Astrocyte (in vitro differentiated cells and primary cell): ENCODE measurements at regions not wholly inside any gene's neighbourhood (a gene's known extent, or its start where the extent isn't known, plus 50 kb on each side); places are given as distances from the start of the nearest gene placed in this dataset.

ENCODE experiments used
- DNase-seq: peaks from one replicate; pipeline ENCODE4 v3.0.0-alpha.2; 2010; ENCODE audit warnings: low read depth
- FAIRE-seq: peaks from 2 replicates; lab custom pipeline; 2011; peaks lifted over from hg19 to GRCh38; lab: Jason Lieb, UNC
- H2AFZ ChIP-seq: 2 replicates; pipeline ENCODE4 v1.6.0; 2012; ENCODE audit warnings: low read depth, low read length, inconsistent platforms
- H3K27ac ChIP-seq: 2 replicates; pipeline ENCODE4 v1.5.1; 2011; ENCODE audit warnings: low read depth, low read length, inconsistent platforms
- H3K27me3 ChIP-seq: 2 replicates; pipeline ENCODE4 v1.6.0; 2011; ENCODE audit warnings: low read length, inconsistent platforms; ENCODE audit not compliant: insufficient read depth
- H3K36me3 ChIP-seq: 2 replicates; pipeline ENCODE4 v1.5.1; 2011; ENCODE audit warnings: low read length, inconsistent platforms; ENCODE audit not compliant: insufficient read depth
- H3K4me1 ChIP-seq: 2 replicates; pipeline ENCODE4 v1.5.1; 2011; ENCODE audit warnings: low read length, inconsistent platforms; ENCODE audit not compliant: insufficient read depth
- H3K4me2 ChIP-seq: 2 replicates; pipeline ENCODE4 v1.6.0; 2012; ENCODE audit warnings: low read length, inconsistent platforms
- H3K4me3 ChIP-seq: 2 replicates; pipeline ENCODE4 v1.5.1; 2011; ENCODE audit warnings: low read depth, mild to moderate bottlenecking, low read length, inconsistent platforms; ENCODE audit not compliant: insufficient read depth
- H3K79me2 ChIP-seq: 2 replicates; pipeline ENCODE4 v1.6.0; 2012; ENCODE audit warnings: mild to moderate bottlenecking, low read length, inconsistent platforms; ENCODE audit not compliant: insufficient read depth
- H3K9ac ChIP-seq: 2 replicates; pipeline ENCODE4 v1.6.0; 2012; ENCODE audit warnings: mild to moderate bottlenecking, low read length, inconsistent platforms
- H3K9me3 ChIP-seq: 2 replicates; pipeline ENCODE4 v1.5.1; 2012; ENCODE audit warnings: low read depth, mild to moderate bottlenecking, low read length, inconsistent platforms; ENCODE audit not compliant: insufficient read depth
- H4K20me1 ChIP-seq: 2 replicates; pipeline ENCODE4 v1.6.0; 2012; ENCODE audit warnings: low read length, inconsistent platforms; ENCODE audit not compliant: insufficient read depth
- H3K27ac Mint-ChIP-seq: one replicate; pipeline ENCODE4 v1.8.0; 2021; ENCODE audit warnings: mild to moderate bottlenecking, mixed read lengths; ENCODE audit not compliant: unreplicated experiment
- H3K27me3 Mint-ChIP-seq: one replicate; pipeline ENCODE4 v1.8.0; 2021; ENCODE audit warnings: low read depth, mixed read lengths; ENCODE audit not compliant: unreplicated experiment
- H3K36me3 Mint-ChIP-seq: one replicate; pipeline ENCODE4 v1.8.0; 2021; ENCODE audit warnings: low read depth, mixed read lengths; ENCODE audit not compliant: unreplicated experiment
- H3K4me1 Mint-ChIP-seq: one replicate; pipeline ENCODE4 v1.8.0; 2021; ENCODE audit warnings: low read depth, mixed read lengths; ENCODE audit not compliant: unreplicated experiment
- H3K4me3 Mint-ChIP-seq: one replicate; pipeline ENCODE4 v1.8.0; 2021; ENCODE audit warnings: mild to moderate bottlenecking, moderate library complexity, mixed read lengths; ENCODE audit not compliant: unreplicated experiment
- H3K9me3 Mint-ChIP-seq: one replicate; pipeline ENCODE4 v1.8.0; 2021; ENCODE audit warnings: mild to moderate bottlenecking, mixed read lengths; ENCODE audit not compliant: unreplicated experiment
- EZH2 ChIP-seq: IDR thresholded peaks from 2 replicates; pipeline ENCODE4 v1.6.1; 2012; ENCODE audit warnings: mild to moderate bottlenecking, low read length, inconsistent platforms; ENCODE audit not compliant: insufficient read depth
- TF ChIP-seq, protein P1 (sequence below): IDR thresholded peaks from 2 replicates; pipeline ENCODE4 v1.5.1; 2011; ENCODE audit warnings: low read depth, mild to moderate bottlenecking, inconsistent platforms, low read length, moderate library complexity; ENCODE audit not compliant: insufficient read depth

DNA sequence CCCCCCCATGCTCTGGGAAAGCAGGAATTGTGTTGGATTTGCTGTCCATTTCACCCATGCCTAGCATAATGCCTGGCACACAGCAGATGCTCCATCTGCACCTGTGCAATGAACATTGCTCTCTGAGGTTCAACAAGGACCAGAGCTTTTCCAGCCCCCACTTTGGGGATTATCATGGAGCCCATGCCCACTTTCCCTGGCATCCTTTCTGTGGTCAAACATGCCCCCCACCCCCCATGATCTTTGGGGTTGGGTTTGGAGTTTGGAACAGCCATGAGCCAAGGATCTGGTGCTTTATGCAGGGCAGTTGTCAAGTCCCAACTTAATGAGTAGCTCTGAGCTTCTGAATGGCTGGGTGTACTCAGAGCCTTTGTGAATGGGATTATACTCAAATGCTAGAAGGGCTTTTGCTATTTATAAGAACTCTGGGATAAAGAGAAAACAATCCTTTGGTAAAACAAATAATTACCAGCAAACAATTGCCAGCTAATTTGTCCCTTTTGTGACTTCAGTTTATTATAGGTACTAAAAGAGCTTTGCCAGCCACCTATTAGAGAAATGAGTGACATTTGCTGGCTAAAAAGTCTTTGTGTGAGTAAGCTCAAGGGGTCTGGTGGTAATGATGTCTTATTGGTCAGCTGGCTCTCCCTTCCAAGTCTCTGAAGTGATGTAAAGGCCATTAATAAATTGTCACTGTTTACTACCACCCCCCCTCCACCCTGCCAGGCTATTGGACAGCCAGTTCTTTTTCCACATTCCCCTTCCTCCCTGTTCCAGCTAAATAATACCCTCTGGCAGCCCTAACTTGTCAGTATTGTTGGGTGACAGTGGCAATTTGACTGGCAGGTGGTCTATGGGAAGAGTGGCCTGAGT is 182.3 kb downstream of the MACROH2A1 start:
- H3K27ac ChIP-seq = no peak overlapping the region
- H3K4me3 Mint-ChIP-seq = no peak overlapping the region
- no peak for TF ChIP-seq EZH2
- TF ChIP-seq, protein P1, sequence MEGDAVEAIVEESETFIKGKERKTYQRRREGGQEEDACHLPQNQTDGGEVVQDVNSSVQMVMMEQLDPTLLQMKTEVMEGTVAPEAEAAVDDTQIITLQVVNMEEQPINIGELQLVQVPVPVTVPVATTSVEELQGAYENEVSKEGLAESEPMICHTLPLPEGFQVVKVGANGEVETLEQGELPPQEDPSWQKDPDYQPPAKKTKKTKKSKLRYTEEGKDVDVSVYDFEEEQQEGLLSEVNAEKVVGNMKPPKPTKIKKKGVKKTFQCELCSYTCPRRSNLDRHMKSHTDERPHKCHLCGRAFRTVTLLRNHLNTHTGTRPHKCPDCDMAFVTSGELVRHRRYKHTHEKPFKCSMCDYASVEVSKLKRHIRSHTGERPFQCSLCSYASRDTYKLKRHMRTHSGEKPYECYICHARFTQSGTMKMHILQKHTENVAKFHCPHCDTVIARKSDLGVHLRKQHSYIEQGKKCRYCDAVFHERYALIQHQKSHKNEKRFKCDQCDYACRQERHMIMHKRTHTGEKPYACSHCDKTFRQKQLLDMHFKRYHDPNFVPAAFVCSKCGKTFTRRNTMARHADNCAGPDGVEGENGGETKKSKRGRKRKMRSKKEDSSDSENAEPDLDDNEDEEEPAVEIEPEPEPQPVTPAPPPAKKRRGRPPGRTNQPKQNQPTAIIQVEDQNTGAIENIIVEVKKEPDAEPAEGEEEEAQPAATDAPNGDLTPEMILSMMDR = no peak
- H3K27me3 ChIP-seq = peaks cover 4% of the 10 kb centered on the region
- no peaks in the 10 kb centered on the region for H3K9me3 ChIP-seq
- no peaks in the 10 kb centered on the region for H3K36me3 ChIP-seq
- H3K4me1 ChIP-seq = no peaks in the 10 kb centered on the region
- peaks cover 7% of the 10 kb centered on the region for H3K9me3 Mint-ChIP-seq
- no peak for DNase-seq
- H3K4me2 ChIP-seq = no peak overlapping the region
- H3K27ac Mint-ChIP-seq = no peak overlapping the region
- peaks cover 7% of the 10 kb centered on the region for H3K36me3 Mint-ChIP-seq
- no peak overlapping the region for H3K9ac ChIP-seq
- H3K4me1 Mint-ChIP-seq = no peaks in the 10 kb centered on the region
- H4K20me1 ChIP-seq = no peaks in the 10 kb centered on the region
- H3K27me3 Mint-ChIP-seq = peaks cover 43% of the 10 kb centered on the region
- FAIRE-seq = no peak
- H3K79me2 ChIP-seq = no peaks in the 10 kb centered on the region
- no peak overlapping the region for H3K4me3 ChIP-seq
- no peak overlapping the region for H2AFZ ChIP-seq

DNA sequence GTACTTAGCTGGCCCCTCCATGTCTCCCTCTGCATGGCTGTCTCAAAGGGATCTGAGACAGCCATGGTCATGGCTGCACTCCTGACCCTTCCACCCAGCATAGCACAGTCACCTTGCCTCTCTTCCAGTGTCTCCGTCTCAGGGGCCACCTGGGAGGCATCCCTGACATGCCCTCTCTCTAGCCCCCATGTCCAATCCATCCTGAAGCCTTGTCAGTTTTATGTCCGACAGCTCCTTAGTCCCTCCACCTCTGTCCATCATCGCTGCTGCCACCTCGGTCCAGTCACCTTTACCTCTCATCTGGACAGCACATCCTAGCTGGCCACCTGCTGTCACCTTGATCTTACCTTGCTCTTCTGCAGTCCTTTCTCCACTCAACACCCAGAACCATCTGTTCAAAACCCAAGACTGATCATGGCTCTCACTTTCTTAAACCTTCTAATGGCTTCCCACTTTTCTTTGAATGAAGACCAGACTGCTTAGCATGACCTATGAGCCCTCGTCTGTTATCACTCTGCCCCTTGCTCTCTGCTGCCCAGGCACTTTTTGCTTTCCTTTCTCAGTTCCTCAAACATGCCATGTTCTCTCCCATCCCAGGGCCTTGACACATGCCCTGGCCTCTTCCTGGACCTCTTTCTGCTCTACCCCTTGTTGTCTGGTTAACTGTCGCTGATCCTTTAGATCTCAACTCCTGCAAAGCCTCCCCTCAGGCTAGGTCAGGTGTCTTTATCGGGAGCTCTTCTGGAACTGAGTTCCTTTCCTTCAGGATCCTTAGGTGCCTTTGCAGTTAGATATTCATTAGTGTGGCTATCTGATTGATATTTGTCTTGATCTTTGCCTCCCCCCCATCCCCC is 181.8 kb upstream of the PITX1 start:
- no peak overlapping the region for H2AFZ ChIP-seq
- H3K9ac ChIP-seq = no peak overlapping the region
- no peaks in the 10 kb centered on the region for H3K9me3 ChIP-seq
- H3K36me3 ChIP-seq = no peaks in the 10 kb centered on the region
- H4K20me1 ChIP-seq = no peaks in the 10 kb centered on the region
- H3K27ac Mint-ChIP-seq = no peak overlapping the region
- TF ChIP-seq, protein P1 = no peak
- no peak for TF ChIP-seq EZH2
- H3K9me3 Mint-ChIP-seq = peaks cover 5% of the 10 kb centered on the region
- no peak for FAIRE-seq
- no peak overlapping the region for H3K4me3 ChIP-seq
- no peak overlapping the region for H3K4me3 Mint-ChIP-seq
- peaks cover 41% of the 10 kb centered on the region for H3K27me3 Mint-ChIP-seq
- H3K36me3 Mint-ChIP-seq = peaks cover 6% of the 10 kb centered on the region
- no peak overlapping the region for H3K4me2 ChIP-seq
- H3K4me1 Mint-ChIP-seq = no peaks in the 10 kb centered on the region
- no peak overlapping the region for H3K27ac ChIP-seq
- no peaks in the 10 kb centered on the region for H3K79me2 ChIP-seq
- H3K27me3 ChIP-seq = peaks cover 4% of the 10 kb centered on the region
- no peak for DNase-seq
- peaks cover 2% of the 10 kb centered on the region for H3K4me1 ChIP-seq
